Mucosa of descending colon (tissue), 3 donors: ENCODE measurements at regions not wholly inside any gene's neighbourhood (a gene's known extent, or its start where the extent isn't known, plus 50 kb on each side); places are given as distances from the start of the nearest gene placed in this dataset.
A peak's percentile ranks its signal among the peaks of the same experiment; 100 is the strongest.

Experiments used
- ATAC-seq: fragments of 200-7000 bp; cut with Tn5 transposase; one replicate; pipeline ENCODE4 v1.9.1; 2020; ENCODE audit warnings: mild to moderate bottlenecking, moderate library complexity
- DNase-seq, 3 donors: peaks; one replicate each; pipeline ENCODE4 v3.0.0-alpha.2; 2020
- H3K36me3 ChIP-seq: fragments of 200-600 bp; one replicate; pipeline ENCODE4 v1.8.0; 2021; ENCODE audit warnings: low read depth, mild to moderate bottlenecking
- H3K4me1 ChIP-seq: fragments of 200-600 bp; one replicate; pipeline ENCODE4 v1.8.0; 2021; ENCODE audit warnings: low read depth, mild to moderate bottlenecking
- H3K4me3 ChIP-seq: fragments of 200-600 bp; one replicate; pipeline ENCODE4 v1.8.0; 2021; ENCODE audit warnings: mild to moderate bottlenecking
- H3K9me3 ChIP-seq: fragments of 200-600 bp; one replicate; pipeline ENCODE4 v1.8.0; 2021; ENCODE audit warnings: mild to moderate bottlenecking
- intact Hi-C, 2 donors: fragments of 100-400 bp; cut with DNase I in 1 of 2; cut with micrococcal nuclease in 1 of 2; formaldehyde crosslinking; loops; one replicate each; pipeline versions ENCODE4 v1.11.0 to v1.11.1; 2022; cut with DNase I, micrococcal nuclease
- TF ChIP-seq, protein P1 (sequence below): fragments of 200-600 bp; IDR thresholded peaks from one replicate; pipeline ENCODE4 v1.8.0; 2022; ENCODE audit warnings: antibody characterized with exemption, mild to moderate bottlenecking
- donor health status: DM: no; HTN: no; CAD: no; lungs with moderate emphysema.
- donor health status: DM: no; HTN: no; CAD: no.
- donor health status: DM: no; HTN: yes; CAD: no.

DNA sequence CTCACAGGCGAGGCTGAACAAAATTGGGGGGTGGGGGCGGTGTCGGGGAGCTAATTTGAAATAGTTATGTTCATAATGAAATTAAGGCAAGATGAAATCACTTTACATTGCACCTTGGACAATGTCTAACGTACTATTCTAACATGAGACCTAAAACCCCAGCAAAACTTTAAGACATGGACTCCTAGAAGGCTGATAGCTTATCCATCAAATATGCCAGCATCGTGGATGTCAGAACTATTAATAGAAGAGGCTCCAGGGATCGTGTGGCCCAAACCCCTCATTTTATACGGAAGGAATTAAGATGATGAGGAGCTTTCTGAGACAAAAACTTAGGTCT lies 279.6 kb downstream of the SOX9 start:
- intact Hi-C loops, result no loop called here
- no peak for DNase-seq
- H3K4me1 ChIP-seq, result peaks cover 6% of the 10 kb centered on the region
- H3K36me3 ChIP-seq, result no peaks in the 10 kb centered on the region
- H3K9me3 ChIP-seq, result no peaks in the 10 kb centered on the region
- H3K4me3 ChIP-seq, result no peak overlapping the region
- no peak for ATAC-seq
- TF ChIP-seq, protein P1, sequence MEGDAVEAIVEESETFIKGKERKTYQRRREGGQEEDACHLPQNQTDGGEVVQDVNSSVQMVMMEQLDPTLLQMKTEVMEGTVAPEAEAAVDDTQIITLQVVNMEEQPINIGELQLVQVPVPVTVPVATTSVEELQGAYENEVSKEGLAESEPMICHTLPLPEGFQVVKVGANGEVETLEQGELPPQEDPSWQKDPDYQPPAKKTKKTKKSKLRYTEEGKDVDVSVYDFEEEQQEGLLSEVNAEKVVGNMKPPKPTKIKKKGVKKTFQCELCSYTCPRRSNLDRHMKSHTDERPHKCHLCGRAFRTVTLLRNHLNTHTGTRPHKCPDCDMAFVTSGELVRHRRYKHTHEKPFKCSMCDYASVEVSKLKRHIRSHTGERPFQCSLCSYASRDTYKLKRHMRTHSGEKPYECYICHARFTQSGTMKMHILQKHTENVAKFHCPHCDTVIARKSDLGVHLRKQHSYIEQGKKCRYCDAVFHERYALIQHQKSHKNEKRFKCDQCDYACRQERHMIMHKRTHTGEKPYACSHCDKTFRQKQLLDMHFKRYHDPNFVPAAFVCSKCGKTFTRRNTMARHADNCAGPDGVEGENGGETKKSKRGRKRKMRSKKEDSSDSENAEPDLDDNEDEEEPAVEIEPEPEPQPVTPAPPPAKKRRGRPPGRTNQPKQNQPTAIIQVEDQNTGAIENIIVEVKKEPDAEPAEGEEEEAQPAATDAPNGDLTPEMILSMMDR, result no peak

- no peak for ATAC-seq
- H3K9me3 ChIP-seq, result no peaks in the 10 kb centered on the region
- intact Hi-C loops, result no loop called here
- H3K4me1 ChIP-seq, result peaks cover 6% of the 10 kb centered on the region
- DNase-seq, result no peak
- no peaks in the 10 kb centered on the region for H3K36me3 ChIP-seq
- TF ChIP-seq, protein P1, result no peak
- no peak overlapping the region for H3K4me3 ChIP-seq
Observed at GRCh38 chr17:72400863-72401262, 280.0 kb downstream of the SOX9 start.

DNA sequence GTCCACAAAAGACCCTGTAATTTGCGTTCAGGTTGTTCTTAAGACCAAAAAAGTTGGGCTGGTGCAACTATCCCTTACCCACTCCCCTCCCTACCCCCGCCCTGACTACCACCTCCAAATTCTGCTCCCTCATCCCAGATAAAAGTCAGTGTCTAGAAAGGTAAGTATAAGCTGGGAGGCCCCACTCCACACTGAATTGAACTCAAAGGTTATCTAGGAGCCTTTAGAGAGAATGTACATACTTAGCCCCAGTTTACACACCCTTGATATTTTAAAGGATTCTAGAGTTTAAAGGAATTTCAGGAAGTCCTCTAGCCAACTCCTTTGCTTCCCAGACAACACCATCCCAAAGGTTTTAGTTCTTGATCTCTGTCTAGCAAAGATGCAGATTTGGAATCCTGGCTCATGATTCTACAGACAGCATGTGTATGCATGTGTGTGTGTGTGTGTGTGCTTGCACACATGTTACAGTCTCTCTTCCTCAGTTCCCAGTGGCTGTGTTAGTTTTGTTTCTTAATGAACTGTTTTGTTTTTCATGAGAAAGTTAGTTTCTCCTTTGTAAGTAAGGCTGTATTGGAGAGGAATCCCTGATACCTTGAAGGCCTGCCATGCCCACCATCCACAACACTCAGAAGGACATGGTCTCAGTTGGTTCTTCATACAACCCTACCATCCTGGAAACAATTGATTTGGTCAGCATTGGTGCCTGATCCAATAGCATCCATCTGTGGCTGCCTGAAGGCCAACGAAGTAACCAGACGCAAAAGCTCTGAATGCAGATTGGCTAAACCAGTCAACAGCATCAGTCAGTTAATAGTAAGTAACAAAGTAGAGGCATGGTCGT lies 281.3 kb downstream of the SOX9 start:
- no peak overlapping the region for H3K4me3 ChIP-seq
- peaks cover 9% of the 10 kb centered on the region for H3K4me1 ChIP-seq
- no peak for ATAC-seq
- intact Hi-C loops, result no loop called here
- no peaks in the 10 kb centered on the region for H3K9me3 ChIP-seq
- no peak for DNase-seq
- H3K36me3 ChIP-seq, result no peaks in the 10 kb centered on the region
- TF ChIP-seq, protein P1, result no peak

DNA sequence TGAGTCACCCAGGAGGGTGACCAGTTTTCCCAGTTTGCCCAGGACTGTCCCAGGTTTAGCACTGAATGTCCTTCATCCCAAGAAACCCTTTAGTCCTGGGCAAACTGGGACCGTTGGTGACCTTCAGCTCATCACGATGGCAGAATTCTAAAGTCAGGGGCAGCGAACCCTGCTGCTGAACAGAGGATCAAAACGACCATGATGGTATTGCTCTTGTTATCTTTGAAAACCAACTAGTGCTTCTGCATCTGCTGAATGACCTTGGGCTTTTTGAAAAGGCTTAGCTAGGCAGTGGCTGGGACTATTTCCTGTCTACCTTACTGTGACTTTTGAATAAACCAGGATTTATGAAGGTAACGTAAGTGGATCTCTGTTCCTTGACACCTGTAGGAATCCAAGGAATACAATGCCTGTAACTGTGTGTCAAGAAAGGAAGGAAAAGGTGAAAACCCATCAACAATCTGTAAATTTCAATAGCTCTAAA lies 281.9 kb downstream of the SOX9 start:
- intact Hi-C loops, result no loop called here

DNA sequence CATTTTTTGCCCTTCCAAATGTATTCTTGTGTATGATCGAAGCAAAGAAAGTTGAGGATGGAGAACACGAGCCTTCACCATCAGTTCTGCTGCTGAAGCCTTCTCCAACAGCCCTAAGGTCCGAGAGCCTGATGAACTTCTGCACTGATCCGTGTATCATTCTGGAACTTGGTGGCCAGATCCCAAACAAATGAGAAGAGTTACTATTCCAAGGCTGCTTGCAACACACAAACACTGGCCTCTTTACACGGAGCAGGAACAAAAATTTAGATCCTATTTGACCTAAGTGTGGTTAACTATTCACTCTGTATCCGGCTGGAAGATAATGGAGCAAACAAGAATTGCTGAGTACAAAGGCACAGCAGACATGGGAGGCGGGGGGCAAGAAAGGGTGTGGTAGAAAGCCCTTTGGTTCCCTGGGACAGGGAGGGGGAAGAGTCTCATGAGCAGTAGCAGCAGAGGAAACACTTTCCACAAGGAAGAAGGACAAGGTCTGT lies 282.9 kb downstream of the SOX9 start:
- TF ChIP-seq, protein P1, result no peak
- DNase-seq (peak in 1 of 3 donors; percentile 34), ATAC-seq (peak; percentile 39)
- Histone ChIP-seq H3K36me3 (no peaks in the 10 kb centered on the region), H3K4me3 (no peak overlapping the region), H3K4me1 (peaks cover 14% of the 10 kb centered on the region), H3K9me3 (no peaks in the 10 kb centered on the region)
- intact Hi-C loops, result no loop called here

More for the DNA sequence above, 281.9 kb downstream of the SOX9 start:
- ATAC-seq (no peak), DNase-seq (no peak)
- peaks cover 14% of the 10 kb centered on the region for H3K4me1 ChIP-seq
- H3K9me3 ChIP-seq, result no peaks in the 10 kb centered on the region
- TF ChIP-seq, protein P1, result no peak
- no peaks in the 10 kb centered on the region for H3K36me3 ChIP-seq
- no peak overlapping the region for H3K4me3 ChIP-seq
